Common myeloid progenitor, CD34-positive (primary cell): ENCODE measurements at regions not wholly inside any gene's neighbourhood (a gene's known extent, or its start where the extent isn't known, plus 50 kb on each side); places are given as distances from the start of the nearest gene placed in this dataset.
"Not testable (repeated sequence)": the region's sequence is repeated elsewhere in the genome, so short reads cannot be mapped to it uniquely, and the experiment has no call there.

Experiments
- CTCF ChIA-PET: fragments of 350-600 bp; sonication (Branson Sonifier 250); formaldehyde crosslinking; loops from one replicate; lab custom pipeline; 2021; ENCODE audit warnings: antibody characterized with exemption; lab: Charles Lee
- POLR2A ChIA-PET: fragments of 350-600 bp; sonication (Branson Sonifier 250); formaldehyde crosslinking; loops from one replicate; lab custom pipeline; 2021; ENCODE audit warnings: antibody characterized with exemption; lab: Charles Lee
- DNase-seq, 3 donors: peaks; one replicate each; pipeline versions ENCODE4 v3.0.0 to v3.0.0-alpha.2; 2013
- H3K27ac ChIP-seq, 2 experiments: 1 replicate in 1 of 2; 2 replicates in 1 of 2; pipeline ENCODE4 v1.7.0; 2013; ENCODE audit warnings: inconsistent platforms in 2 of 2, low read length in 2 of 2, mild to moderate bottlenecking in 2 of 2, low read depth in 1 of 2, moderate library complexity in 1 of 2; ENCODE audit not compliant: severe bottlenecking in 2 of 2, insufficient read depth in 1 of 2, poor library complexity in 1 of 2
- H3K27me3 ChIP-seq, 5 experiments: replicated peaks in 2 of 5; 1 replicate in 3 of 5; 2 replicates in 2 of 5; pipeline versions ENCODE4 v1.6.1 to v1.7.0; 2013; ENCODE audit warnings: low read length in 4 of 5, mild to moderate bottlenecking in 2 of 5, moderate library complexity in 2 of 5, inconsistent platforms in 1 of 5; ENCODE audit not compliant: insufficient read depth in 5 of 5, control insufficient read depth in 4 of 5
- H3K36me3 ChIP-seq, 4 experiments: 1 replicate in 2 of 4; 2 replicates in 2 of 4; pipeline versions ENCODE4 v1.6.1 to v1.7.0; 2013; ENCODE audit warnings: low read length in 3 of 4, control low read depth in 1 of 4, mild to moderate bottlenecking in 1 of 4; ENCODE audit not compliant: control insufficient read depth in 4 of 4, insufficient read depth in 4 of 4
- H3K4me1 ChIP-seq, 4 experiments: 1 replicate in 3 of 4; 2 replicates in 1 of 4; pipeline versions ENCODE4 v1.6.1 to v1.7.1; 2013; ENCODE audit warnings: low read length in 3 of 4, mild to moderate bottlenecking in 3 of 4, control low read depth in 1 of 4, inconsistent platforms in 1 of 4, moderate library complexity in 1 of 4; ENCODE audit not compliant: control insufficient read depth in 4 of 4, insufficient read depth in 4 of 4; ENCODE audit errors: control extremely low read depth in 1 of 4
- H3K4me3 ChIP-seq, 7 experiments: 1 replicate in 4 of 7; 2 replicates in 3 of 7; pipeline versions ENCODE4 v1.5.1 to v1.7.0; 2013; ENCODE audit warnings: mild to moderate bottlenecking in 7 of 7, low read length in 6 of 7, moderate library complexity in 6 of 7, inconsistent platforms in 2 of 7, low read depth in 2 of 7, control low read depth in 1 of 7; ENCODE audit not compliant: insufficient read depth in 4 of 7, control insufficient read depth in 1 of 7; ENCODE audit errors: extremely low read depth in 1 of 7
- H3K9me3 ChIP-seq, 5 experiments: 1 replicate in 4 of 5; 2 replicates in 1 of 5; pipeline versions ENCODE4 v1.6.1 to v1.7.1; 2013; ENCODE audit warnings: low read length in 4 of 5, mild to moderate bottlenecking in 2 of 5, inconsistent platforms in 1 of 5, low read depth in 1 of 5, moderate library complexity in 1 of 5; ENCODE audit not compliant: control insufficient read depth in 4 of 5, insufficient read depth in 2 of 5; ENCODE audit errors: control extremely low read depth in 1 of 5
- WGBS: methylation state at CpG from one replicate; pipeline ENCODE4 v1.1.5; 2013; ENCODE audit not compliant: insufficient coverage; 5-methylcytosine and 5-hydroxymethylcytosine counted together

DNA sequence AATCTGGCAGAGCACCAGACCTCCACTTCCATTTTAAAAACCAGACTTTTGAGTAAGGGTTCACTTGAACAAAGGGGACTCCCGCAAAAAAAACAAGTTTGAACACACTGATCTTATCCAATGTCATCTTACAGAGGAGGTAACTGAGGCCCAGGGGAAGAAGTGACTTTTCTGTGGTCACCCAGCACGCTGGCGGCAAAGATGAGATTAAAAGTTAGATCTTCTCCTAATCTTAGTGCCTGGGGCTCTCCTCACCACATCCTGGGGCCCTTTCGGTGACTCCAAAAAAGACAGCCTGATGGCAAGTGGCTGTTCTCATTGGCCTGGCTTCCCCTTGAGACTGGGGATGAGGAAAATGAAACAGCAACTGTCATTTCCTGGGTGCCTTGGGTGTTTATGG, 101.8 kb upstream of the ZNF98 start:
- no peak overlapping the region for H3K27ac ChIP-seq
- H3K4me1 ChIP-seq: no peaks in the 10 kb centered on the region
- no peaks in the 10 kb centered on the region for H3K27me3 ChIP-seq
- H3K36me3 ChIP-seq: no peaks in the 10 kb centered on the region
- peaks cover 0 to 27% (median 21%) of the 10 kb centered on the region in 5 experiments for H3K9me3 ChIP-seq
- H3K4me3 ChIP-seq: no peak overlapping the region
- DNase-seq: no peak
- ChIA-PET POLR2A (no interaction called here), CTCF (no interaction called here)
- WGBS: 100% methylated on average over 3 of the region's 4 CpGs

DNA sequence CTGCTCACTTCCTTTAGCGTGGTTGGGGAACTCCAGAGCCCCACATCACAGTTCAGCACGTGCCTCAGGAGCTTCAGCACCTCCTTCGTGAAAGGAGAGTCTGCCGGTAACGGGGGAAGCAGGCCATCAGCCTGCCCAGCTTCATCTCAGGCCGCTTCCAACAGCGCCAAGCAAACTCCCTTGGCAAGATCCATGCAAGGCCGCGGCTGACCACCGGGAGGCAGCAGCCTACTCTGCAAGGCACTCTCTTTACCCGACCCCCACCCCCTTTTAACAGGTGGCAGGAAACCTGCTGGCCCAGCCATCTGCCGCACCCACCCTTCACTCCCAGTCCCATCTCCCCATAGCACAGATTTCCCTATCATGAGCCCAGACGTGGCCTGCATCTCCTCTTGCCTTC, 97.4 kb upstream of the ZNF98 start:
- peaks cover 0 to 48% (median 29%) of the 10 kb centered on the region in 5 experiments for H3K9me3 ChIP-seq
- CTCF ChIA-PET, H3K4me3 ChIP-seq, DNase-seq, H3K27me3 ChIP-seq, H3K27ac ChIP-seq, H3K36me3 ChIP-seq, H3K4me1 ChIP-seq, POLR2A ChIA-PET: not testable (repeated sequence)
- 20% methylated on average over 12 of the region's 13 CpGs for WGBS

DNA sequence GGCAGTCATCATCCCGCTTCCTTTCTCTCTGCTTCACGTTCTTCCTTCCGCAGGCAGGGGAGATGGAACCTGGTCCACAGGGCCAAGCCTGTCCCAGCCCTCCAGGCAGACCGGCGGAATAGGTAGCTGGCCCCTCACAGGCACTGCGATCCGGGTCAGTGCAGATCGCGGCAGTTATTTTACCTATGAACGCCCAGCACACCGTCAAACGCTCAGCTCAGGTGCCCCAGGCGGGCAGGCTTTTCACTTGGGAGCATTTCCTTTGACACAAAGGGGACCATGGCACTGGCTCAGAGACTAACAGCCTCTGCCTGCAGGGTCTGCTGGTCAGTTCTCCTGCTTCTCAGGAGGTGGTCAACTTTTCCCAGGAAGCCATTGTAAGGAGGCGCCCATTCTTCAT, 97.0 kb upstream of the ZNF98 start:
- ChIA-PET CTCF (no interaction called here), POLR2A (no interaction called here)
- over 99% methylated on average over 12 of the region's 14 CpGs for WGBS
- H3K4me3 ChIP-seq: no peak overlapping the region
- H3K9me3 ChIP-seq: peaks cover 0 to 47% (median 32%) of the 10 kb centered on the region in 5 experiments
- H3K36me3 ChIP-seq: no peaks in the 10 kb centered on the region
- H3K27ac ChIP-seq: no peak overlapping the region
- no peaks in the 10 kb centered on the region for H3K27me3 ChIP-seq
- no peak for DNase-seq
- H3K4me1 ChIP-seq: no peaks in the 10 kb centered on the region

DNA sequence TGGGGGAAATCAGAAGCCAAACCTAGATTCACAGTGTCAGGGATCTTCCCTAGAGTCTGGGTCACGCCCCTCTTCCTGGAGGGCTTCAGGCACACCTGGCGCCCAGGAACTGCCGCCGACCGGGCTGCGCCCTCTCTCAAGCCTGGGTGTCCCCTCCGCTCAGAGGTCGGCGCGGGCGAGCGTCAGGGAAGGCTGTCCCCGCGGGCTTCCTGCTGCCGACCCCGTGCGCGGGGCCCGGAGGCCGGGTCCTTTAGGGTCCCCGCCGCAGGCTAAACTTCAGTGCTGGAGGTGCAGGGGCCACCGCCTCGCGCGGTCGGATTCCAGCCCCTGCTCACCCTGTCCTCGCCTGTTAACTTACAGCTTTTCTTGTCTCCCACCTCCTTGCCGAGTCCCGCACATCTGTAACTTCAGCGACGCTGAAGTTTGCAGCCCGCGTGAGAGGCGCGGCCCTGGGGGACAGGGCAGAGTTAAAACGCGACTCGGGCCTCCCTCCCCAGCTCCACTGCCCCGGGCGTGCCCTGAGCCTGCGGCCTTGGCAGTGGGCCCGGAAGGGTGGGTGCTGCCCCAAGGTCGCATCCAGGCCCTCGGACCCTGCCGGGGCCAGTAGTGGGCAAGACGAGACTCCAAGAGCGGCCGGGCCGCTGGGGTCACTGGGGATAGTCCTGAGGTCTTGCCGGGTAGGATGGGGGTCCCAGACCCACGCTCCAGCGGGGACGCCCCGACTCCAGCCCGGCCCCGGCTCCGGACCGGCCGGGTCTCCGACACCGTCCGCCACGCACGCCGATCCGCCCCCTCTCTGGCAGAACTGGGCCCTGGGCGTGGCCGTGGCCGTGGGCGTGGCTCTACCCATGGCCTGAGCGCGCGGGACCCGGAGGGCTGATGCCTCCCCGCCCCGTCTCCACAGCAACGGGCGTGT, 95.6 kb upstream of the ZNF98 start:
- no peaks in the 10 kb centered on the region for H3K4me1 ChIP-seq
- 71% methylated on average over 69 of the region's 79 CpGs for WGBS
- H3K27me3 ChIP-seq: no peaks in the 10 kb centered on the region
- H3K36me3 ChIP-seq: no peaks in the 10 kb centered on the region
- H3K27ac ChIP-seq: no peak overlapping the region
- peaks cover 0 to 54% (median 40%) of the 10 kb centered on the region in 5 experiments for H3K9me3 ChIP-seq
- POLR2A ChIA-PET: no interaction called here
- H3K4me3 ChIP-seq: no peak overlapping the region
- no peak for DNase-seq
- CTCF ChIA-PET: no interaction called here

GRCh38 chr19:22515435-22515834, 93.3 kb upstream of the ZNF98 start:
- Histone ChIP-seq H3K4me1 (no peaks in the 10 kb centered on the region), H3K27ac (no peak overlapping the region), H3K27me3 (no peaks in the 10 kb centered on the region), H3K36me3 (no peaks in the 10 kb centered on the region), H3K4me3 (no peak overlapping the region), H3K9me3 (peaks cover 0 to 71% (median 60%) of the 10 kb centered on the region in 5 experiments)
- ChIA-PET POLR2A (no interaction called here), CTCF (no interaction called here)
- no peak for DNase-seq
- 75% methylated on average over 2 of the region's 4 CpGs for WGBS

DNA sequence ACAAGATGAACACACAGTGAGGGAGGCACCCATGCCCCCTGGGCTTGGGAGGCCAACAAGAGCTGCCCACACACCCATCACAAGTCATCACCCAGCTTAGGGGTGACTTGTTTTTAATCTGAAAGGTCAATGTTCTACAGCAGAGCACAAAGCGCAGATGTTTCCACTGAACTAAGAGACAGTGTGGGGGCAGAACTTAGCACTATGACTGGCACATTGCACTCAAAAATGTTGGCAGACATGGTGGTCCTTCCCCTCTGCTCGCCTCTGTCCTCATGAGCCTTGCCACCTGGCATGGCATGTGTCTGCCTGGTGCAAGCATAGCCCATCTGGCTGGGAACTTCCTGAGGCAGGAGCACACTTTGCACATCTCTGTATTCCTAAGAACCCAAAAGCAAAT, 81.4 kb upstream of the ZNF98 start:
- ChIA-PET CTCF (no interaction called here), POLR2A (no interaction called here)
- Histone ChIP-seq H3K9me3 (peaks cover 3 to 48% (median 31%) of the 10 kb centered on the region in 5 experiments), H3K4me1 (no peaks in the 10 kb centered on the region), H3K36me3 (no peaks in the 10 kb centered on the region), H3K27me3 (no peaks in the 10 kb centered on the region), H3K27ac (no peak overlapping the region), H3K4me3 (no peak overlapping the region)
- 83% methylated on average over 1 of the region's 2 CpGs for WGBS
- no peak for DNase-seq

DNA sequence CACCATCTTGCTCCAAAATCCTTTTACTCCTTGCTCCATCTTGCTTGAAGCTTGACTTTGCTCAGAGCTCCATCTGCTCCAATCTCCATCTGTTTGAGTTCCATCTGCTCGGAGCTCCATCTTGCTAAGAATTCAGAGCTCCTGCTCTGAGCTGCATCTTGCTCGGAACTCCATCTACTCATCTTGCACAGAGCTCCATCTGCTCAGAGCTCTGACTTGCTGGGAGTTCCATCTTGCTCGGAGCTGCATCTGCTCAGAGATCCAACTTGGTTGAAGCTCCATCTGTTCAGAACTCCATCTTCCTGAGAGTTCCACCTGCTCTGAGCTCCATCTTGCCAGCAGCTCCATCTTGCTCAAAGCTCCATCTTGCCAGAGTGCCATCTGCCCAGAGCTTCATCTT, 80.6 kb upstream of the ZNF98 start:
- ChIA-PET CTCF (no interaction called here), POLR2A (no interaction called here)
- H3K27me3 ChIP-seq: no peaks in the 10 kb centered on the region
- WGBS: 91% methylated on average over 3 of the region's 3 CpGs
- H3K27ac ChIP-seq: no peak overlapping the region
- no peak overlapping the region for H3K4me3 ChIP-seq
- H3K9me3 ChIP-seq: peaks cover 3 to 49% (median 34%) of the 10 kb centered on the region in 5 experiments
- DNase-seq: no peak
- H3K4me1 ChIP-seq: no peaks in the 10 kb centered on the region
- no peaks in the 10 kb centered on the region for H3K36me3 ChIP-seq
